ENCODE measurements at regions not wholly inside any gene's neighbourhood (a gene's known extent, or its start where the extent isn't known, plus 50 kb on each side); places are given as distances from the start of the nearest gene placed in this dataset.

DNA sequence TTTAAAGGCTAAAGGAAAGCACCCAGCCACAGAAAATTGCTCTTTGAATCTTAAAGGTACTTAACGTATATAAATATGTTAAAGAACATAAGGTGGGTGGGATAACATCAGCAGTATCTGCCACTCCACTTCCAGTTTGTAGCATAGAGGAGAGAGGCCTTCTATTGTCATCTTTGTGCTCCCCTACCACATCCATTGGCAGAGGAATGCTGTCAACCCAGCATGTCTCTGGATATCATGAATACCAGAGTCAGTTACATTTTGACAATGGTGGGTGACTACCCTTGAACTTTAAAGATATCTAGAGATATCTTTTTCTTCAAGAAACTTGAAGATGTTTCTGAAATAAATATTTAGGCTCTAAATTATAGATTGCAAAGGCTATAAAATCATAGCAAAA lies 283.2 kb upstream of the LRRC7 start:
- no peaks in the 10 kb centered on the region for H3K36me3 ChIP-seq
- WGBS, 2 donors, result 88 to 91% methylated on average over 1 of the region's 1 CpG
- H3K4me1 ChIP-seq, result no peaks in the 10 kb centered on the region
- no peaks in the 10 kb centered on the region for H3K9me3 ChIP-seq
- ATAC-seq (ENCODE audit: low FRiP score in 2 of 2) (no peak), DNase-seq (no peak)
- H3K4me3 ChIP-seq, result no peak overlapping the region
- H3K27me3 ChIP-seq, result no peaks in the 10 kb centered on the region
- TF ChIP-seq CTCF (IDR thresholded peaks at IDR 0.05), result no peak
- no peak for TF ChIP-seq POLR2AphosphoS5 (IDR thresholded peaks at IDR 0.05)
- TF ChIP-seq POLR2A (IDR thresholded peaks at IDR 0.05), result no peak
- TF ChIP-seq EP300 (IDR thresholded peaks at IDR 0.05), result no peak
- no peak overlapping the region for H3K27ac ChIP-seq

- no peaks in the 10 kb centered on the region for H3K27me3 ChIP-seq
- DNase-seq (no peak), ATAC-seq (ENCODE audit: low FRiP score in 2 of 2) (no peak)
- no peaks in the 10 kb centered on the region for H3K36me3 ChIP-seq
- no peaks in the 10 kb centered on the region for H3K4me1 ChIP-seq
- H3K27ac ChIP-seq, result no peak overlapping the region
- 82 to 85% methylated on average over 5 of the region's 5 CpGs for WGBS, 2 donors
- no peaks in the 10 kb centered on the region for H3K9me3 ChIP-seq
- no peak overlapping the region for H3K4me3 ChIP-seq
- no peak for TF ChIP-seq POLR2A (IDR thresholded peaks at IDR 0.05)
- TF ChIP-seq POLR2AphosphoS5 (IDR thresholded peaks at IDR 0.05), result no peak
- TF ChIP-seq CTCF (IDR thresholded peaks at IDR 0.05), result no peak
- no peak for TF ChIP-seq EP300 (IDR thresholded peaks at IDR 0.05)
Measured at GRCh38 chr1:69288416-69288815, 279.3 kb upstream of the LRRC7 start.

- DNase-seq (no peak), ATAC-seq (ENCODE audit: low FRiP score in 2 of 2) (peak in 1 of 2 donors; percentile 48)
- no peak overlapping the region for H3K27ac ChIP-seq
- no peaks in the 10 kb centered on the region for H3K4me1 ChIP-seq
- 38 to 56% methylated on average over 1 of the region's 1 CpG for WGBS, 2 donors
- H3K27me3 ChIP-seq, result no peaks in the 10 kb centered on the region
- no peaks in the 10 kb centered on the region for H3K9me3 ChIP-seq
- no peak for TF ChIP-seq POLR2A (IDR thresholded peaks at IDR 0.05)
- TF ChIP-seq CTCF (IDR thresholded peaks at IDR 0.05), result no peak
- no peak for TF ChIP-seq EP300 (IDR thresholded peaks at IDR 0.05)
- no peak for TF ChIP-seq POLR2AphosphoS5 (IDR thresholded peaks at IDR 0.05)
- H3K4me3 ChIP-seq, result no peak overlapping the region
- H3K36me3 ChIP-seq, result no peaks in the 10 kb centered on the region
Measured at GRCh38 chr1:69290291-69290690, 277.4 kb upstream of the LRRC7 start.

GRCh38 chr1:69291541-69291940 lies 276.2 kb upstream of the LRRC7 start:
- H3K9me3 ChIP-seq, result no peaks in the 10 kb centered on the region
- DNase-seq (no peak), ATAC-seq (ENCODE audit: low FRiP score in 2 of 2) (no peak)
- no peak overlapping the region for H3K4me3 ChIP-seq
- H3K27ac ChIP-seq, result no peak overlapping the region
- 73 to 75% methylated on average over 4 of the region's 4 CpGs for WGBS, 2 donors
- TF ChIP-seq EP300 (IDR thresholded peaks at IDR 0.05), result no peak
- TF ChIP-seq POLR2A (IDR thresholded peaks at IDR 0.05), result no peak
- TF ChIP-seq CTCF (IDR thresholded peaks at IDR 0.05), result no peak
- no peak for TF ChIP-seq POLR2AphosphoS5 (IDR thresholded peaks at IDR 0.05)
- H3K27me3 ChIP-seq, result no peaks in the 10 kb centered on the region
- H3K4me1 ChIP-seq, result no peaks in the 10 kb centered on the region
- no peaks in the 10 kb centered on the region for H3K36me3 ChIP-seq

DNA sequence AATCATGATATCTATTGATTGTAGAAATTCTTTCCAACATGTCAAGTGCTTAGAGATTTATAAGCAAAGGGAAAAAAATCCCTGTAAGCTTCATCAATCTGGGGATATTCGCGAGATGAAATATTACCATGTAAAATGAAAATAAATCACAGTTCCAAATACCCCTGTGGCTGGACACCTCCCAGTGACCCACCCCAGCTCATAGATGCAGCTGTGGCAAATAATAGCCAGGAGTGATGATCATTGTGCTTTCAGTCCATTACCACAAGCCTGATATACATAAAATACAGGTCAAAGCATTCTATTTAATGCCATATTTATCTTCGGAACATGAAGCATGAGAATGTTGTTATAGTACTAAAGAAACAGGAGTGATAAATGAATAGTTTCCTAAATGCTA lies 274.9 kb upstream of the LRRC7 start:
- Histone ChIP-seq H3K36me3 (no peaks in the 10 kb centered on the region), H3K27me3 (no peaks in the 10 kb centered on the region), H3K9me3 (no peaks in the 10 kb centered on the region), H3K4me3 (no peak overlapping the region), H3K27ac (no peak overlapping the region), H3K4me1 (no peaks in the 10 kb centered on the region)
- whole genome bisulfite sequencing, 2 donors, result 92 to 98% methylated on average over 3 of the region's 3 CpGs
- no peak for TF ChIP-seq CTCF (IDR thresholded peaks at IDR 0.05)
- no peak for TF ChIP-seq POLR2A (IDR thresholded peaks at IDR 0.05)
- TF ChIP-seq EP300 (IDR thresholded peaks at IDR 0.05), result no peak
- TF ChIP-seq POLR2AphosphoS5 (IDR thresholded peaks at IDR 0.05), result no peak
- no peak for ATAC-seq (ENCODE audit: low FRiP score in 2 of 2)
- no peak for DNase-seq
